PC-3 (cell line): ENCODE measurements at regions not wholly inside any gene's neighbourhood (a gene's known extent, or its start where the extent isn't known, plus 50 kb on each side); places are given as distances from the start of the nearest gene placed in this dataset.

Source experiments
- EZH2phosphoT487 ChIP-seq: fragments of 300-600 bp; sonication (generic); IDR thresholded peaks from 2 replicates; pipeline ENCODE4 v1.6.1; 2018; ENCODE audit warnings: mild to moderate bottlenecking, antibody characterized with exemption, low read length, borderline replicate concordance
- TF ChIP-seq, protein P1 (sequence below): fragments of 300-600 bp; sonication (generic); conservative IDR thresholded peaks from 2 replicates; pipeline ENCODE4 v1.5.1; 2017; ENCODE audit warnings: antibody characterized with exemption, low read depth, mild to moderate bottlenecking, low read length

DNA sequence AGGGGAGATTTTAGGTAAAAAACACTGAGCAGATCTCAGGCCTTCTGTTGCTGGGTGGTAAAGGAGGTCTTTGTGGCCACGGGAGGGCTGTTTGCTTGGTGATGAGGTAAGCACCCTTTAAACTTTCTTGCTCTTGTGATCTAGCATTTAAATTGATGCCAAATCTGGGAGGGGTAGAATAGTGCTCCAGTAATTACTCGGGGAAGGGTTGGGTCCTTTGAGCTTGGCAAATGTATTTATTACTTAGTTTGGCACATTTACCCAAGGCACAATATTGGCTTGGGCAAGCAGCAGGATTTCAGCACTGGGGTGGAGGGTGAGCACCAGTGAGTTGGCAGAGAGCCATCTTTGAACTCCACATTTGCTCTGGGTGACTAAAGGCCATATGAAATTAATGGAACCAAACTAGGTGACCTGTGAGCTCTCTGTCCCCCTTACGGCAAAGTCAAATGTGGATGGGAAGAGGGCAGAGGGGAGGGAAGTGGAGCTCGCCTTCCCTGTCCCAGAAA, 185.9 kb upstream of the ONECUT1 start:
- TF ChIP-seq, protein P1, sequence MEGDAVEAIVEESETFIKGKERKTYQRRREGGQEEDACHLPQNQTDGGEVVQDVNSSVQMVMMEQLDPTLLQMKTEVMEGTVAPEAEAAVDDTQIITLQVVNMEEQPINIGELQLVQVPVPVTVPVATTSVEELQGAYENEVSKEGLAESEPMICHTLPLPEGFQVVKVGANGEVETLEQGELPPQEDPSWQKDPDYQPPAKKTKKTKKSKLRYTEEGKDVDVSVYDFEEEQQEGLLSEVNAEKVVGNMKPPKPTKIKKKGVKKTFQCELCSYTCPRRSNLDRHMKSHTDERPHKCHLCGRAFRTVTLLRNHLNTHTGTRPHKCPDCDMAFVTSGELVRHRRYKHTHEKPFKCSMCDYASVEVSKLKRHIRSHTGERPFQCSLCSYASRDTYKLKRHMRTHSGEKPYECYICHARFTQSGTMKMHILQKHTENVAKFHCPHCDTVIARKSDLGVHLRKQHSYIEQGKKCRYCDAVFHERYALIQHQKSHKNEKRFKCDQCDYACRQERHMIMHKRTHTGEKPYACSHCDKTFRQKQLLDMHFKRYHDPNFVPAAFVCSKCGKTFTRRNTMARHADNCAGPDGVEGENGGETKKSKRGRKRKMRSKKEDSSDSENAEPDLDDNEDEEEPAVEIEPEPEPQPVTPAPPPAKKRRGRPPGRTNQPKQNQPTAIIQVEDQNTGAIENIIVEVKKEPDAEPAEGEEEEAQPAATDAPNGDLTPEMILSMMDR = no peak
- no peak for TF ChIP-seq EZH2phosphoT487
